ENCODE measurements at regions not wholly inside any gene's neighbourhood (a gene's known extent, or its start where the extent isn't known, plus 50 kb on each side); places are given as distances from the start of the nearest gene placed in this dataset.

DNA sequence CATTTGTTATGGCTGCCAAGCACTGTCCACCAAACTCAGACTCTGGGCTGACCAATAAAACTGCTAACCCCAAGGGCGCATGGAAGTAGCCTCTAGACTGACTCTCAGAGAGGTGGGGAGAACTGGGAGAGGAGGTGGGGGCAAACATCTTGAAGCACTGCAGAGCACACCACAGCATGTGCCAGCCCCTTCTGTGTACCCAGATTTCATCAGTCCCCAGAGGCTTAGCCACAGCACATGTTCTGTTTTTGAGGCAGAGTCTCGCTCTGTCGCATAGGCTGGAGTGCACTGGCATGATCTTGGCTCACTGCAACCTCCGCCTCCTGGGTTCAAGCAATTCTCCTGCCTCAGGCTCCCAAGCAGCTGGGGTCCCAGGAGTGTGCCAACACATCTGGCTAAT lies 119.5 kb upstream of the SPATA12 start:
- TF ChIP-seq, protein P1, sequence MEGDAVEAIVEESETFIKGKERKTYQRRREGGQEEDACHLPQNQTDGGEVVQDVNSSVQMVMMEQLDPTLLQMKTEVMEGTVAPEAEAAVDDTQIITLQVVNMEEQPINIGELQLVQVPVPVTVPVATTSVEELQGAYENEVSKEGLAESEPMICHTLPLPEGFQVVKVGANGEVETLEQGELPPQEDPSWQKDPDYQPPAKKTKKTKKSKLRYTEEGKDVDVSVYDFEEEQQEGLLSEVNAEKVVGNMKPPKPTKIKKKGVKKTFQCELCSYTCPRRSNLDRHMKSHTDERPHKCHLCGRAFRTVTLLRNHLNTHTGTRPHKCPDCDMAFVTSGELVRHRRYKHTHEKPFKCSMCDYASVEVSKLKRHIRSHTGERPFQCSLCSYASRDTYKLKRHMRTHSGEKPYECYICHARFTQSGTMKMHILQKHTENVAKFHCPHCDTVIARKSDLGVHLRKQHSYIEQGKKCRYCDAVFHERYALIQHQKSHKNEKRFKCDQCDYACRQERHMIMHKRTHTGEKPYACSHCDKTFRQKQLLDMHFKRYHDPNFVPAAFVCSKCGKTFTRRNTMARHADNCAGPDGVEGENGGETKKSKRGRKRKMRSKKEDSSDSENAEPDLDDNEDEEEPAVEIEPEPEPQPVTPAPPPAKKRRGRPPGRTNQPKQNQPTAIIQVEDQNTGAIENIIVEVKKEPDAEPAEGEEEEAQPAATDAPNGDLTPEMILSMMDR (IDR thresholded peaks at IDR 0.05; ENCODE audit: low read length) = no peak
- TF ChIP-seq EZH2 (optimal IDR thresholded peaks at IDR 0.05; ENCODE audit: low read depth, low read length) (no peak), EZH2phosphoT487 (IDR thresholded peaks at IDR 0.05; ENCODE audit: low read length) (no peak)

Data from MM.1S (cell line).